CD4-positive, alpha-beta T cell treated with Interleukin-21 for 1 hour (primary cell): ENCODE measurements at regions not wholly inside any gene's neighbourhood (a gene's known extent, or its start where the extent isn't known, plus 50 kb on each side); places are given as distances from the start of the nearest gene placed in this dataset.

Source experiments
- DNase-seq: peaks from one replicate; pipeline ENCODE4 v3.0.0-alpha.2; 2020

DNA sequence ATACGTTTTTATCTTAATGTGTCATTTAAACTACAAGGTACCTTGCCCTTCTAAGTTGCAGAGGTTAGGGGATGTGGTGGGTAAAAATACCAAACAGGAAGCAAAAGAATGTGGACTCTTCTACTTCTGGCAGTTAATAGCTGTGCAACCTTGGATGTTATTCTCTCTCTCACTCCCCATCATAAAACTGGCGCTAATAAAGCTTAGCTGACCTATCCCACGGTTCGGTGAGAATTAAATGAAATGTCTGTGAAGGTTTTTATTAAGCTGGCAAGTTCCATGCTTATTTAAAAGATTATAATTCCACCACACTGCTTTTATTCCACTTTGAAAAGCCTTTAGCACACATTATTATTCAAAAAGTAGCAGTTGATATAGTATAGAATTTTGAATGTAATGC lies 127.8 kb upstream of the SLC22A23 start:
- DNase-seq, result no peak

DNA sequence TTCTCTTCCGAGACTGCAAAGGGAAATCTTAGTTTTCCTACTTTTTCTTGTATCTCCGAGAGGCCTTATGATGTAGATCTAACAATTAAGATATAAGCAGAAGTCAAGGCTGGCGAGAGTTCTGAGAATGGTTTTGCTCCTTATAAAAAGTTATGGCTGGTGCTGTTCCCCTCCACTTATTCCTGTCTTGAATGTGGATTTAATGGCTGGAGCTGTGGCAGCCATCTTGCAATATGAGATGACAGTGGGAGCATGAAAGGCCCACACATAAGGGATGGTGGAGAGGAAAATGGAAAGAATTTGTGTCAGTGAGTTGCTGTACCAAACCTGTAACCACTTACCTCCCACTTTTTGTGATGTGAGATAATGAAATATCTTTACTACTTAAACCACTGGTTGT lies 124.6 kb upstream of the SLC22A23 start:
- no peak for DNase-seq

DNA sequence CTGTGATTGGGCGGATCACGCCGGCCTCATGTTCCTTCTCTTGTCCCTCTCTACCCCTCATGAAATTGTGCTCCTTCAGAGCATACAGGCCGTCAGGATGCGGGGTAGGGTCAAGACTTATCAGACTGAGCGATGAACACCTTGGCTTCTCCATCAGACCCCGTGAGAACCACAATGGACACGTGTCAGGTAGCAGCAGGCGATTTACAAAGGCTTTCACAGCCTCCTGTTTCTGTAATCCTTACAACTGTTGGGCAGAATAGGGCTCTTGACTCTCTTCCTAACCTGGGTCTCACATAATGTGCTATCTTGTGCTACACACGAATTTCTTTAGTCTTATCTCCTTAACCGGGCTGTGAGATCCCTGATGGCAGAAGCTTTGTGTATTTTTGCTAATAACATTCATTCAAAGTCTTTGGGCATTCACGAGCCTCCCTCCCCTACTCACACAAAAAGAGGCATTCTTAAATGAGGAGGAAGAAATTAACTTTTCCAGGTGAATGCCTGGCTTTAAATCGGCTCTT lies 122.9 kb upstream of the SLC22A23 start:
- DNase-seq, result no peak

- DNase-seq, result no peak
Observed at GRCh38 chr6:3578981-3579380, 122.1 kb upstream of the SLC22A23 start.

DNA sequence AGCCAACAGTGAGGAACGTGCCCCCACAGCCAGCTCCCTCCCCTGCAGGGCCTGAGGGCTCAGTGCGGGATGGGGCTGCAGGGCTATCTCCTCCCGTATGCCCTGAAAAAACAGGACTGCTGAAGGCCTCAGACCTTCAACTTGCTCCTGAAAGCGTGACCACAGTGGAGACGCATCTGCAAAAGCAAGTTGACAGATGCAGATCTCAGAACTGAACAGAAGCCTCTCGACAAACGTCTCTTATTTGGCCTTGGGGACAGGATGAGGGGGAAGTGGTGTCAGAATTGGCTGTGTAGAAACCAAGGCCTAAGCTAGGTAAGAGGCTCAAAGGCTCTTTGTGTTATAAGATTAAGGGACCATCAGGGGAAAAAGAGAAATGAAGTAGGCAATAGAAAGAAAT lies 120.7 kb upstream of the SLC22A23 start:
- no peak for DNase-seq

DNA sequence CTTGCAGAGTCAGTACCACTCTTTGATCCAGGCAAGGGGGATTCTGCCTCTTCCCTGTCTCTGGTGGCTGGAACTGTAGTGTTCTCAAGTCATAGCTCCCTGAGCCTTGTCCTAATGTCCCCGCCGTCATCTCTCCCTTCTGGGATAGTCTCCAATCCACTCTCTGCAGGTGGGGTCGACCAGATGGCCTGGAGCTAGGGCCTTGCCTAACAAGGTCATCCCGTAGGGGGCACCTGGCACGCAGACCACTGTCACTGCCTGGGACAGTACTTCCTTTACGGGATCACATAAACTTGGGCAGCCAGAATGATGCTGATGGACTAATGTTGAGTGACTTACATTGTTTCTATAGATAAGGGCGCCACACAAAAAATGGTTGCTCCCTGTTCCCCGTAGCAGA lies 118.9 kb upstream of the SLC22A23 start:
- DNase-seq, result no peak

DNA sequence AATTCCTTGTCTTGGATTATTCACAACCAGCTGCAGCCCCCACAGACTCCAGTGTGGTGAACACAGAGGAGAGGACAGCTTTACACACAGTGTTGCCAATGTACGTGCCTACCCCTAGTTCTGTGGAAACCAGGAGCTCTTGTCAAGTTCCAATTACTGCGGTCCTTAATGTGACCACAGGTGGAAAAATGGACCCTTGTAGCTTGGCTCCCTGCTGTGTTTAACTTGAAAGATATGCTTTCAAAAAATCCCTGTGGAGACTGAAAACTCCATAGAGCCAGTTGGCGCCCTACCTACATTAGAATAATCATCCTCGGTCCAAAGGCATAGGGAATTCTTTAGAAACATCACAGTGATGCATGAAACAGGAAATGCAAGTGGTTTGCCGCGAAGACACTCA lies 118.3 kb upstream of the SLC22A23 start:
- no peak for DNase-seq

GRCh38 chr6:3573670-3574069 lies 116.8 kb upstream of the SLC22A23 start:
- DNase-seq, result no peak

DNA sequence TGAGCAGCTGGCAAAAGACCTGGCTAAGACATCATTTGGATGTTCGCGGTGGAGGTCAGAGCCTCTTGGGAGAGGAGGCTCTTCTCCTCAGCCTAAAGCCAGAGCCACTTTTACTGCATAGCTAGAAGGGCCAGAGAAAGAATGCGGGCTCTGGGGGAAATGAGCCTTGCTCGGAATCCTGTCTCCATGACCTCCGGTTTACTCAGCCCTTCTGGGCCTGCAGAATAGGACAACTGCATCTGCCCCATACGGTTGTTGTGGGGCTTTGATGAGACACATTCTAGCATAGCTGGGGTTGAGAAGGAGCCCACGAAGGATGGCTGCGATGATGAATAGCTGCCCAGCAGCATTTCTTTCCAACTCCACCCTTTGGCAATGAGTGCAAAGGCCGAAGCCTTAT lies 115.0 kb upstream of the SLC22A23 start:
- DNase-seq, result no peak

- no peak for DNase-seq
Observed at GRCh38 chr6:3571250-3571681, 114.4 kb upstream of the SLC22A23 start.

DNA sequence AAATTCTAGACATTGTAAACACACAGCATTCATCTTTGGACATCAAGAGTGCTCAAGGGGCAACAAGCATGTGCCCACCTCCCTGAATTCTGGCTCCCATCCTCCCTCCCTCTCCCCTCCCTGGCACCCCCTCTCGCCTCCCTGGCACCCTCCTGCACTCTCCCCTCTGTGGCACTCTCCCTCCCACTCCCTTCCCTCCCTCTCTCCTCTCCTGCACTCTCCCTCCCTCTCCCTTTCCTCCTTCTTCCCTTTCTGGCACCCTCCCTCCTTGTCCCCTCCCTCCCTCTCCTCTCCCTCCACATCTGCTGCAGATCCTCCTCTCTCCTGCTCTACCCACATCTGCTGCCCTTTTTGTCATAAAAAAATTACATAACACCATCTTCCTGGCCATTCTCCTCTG lies 113.0 kb upstream of the SLC22A23 start:
- DNase-seq, result no peak

GRCh38 chr6:3568396-3569082 lies 111.7 kb upstream of the SLC22A23 start:
- DNase-seq, result no peak

DNA sequence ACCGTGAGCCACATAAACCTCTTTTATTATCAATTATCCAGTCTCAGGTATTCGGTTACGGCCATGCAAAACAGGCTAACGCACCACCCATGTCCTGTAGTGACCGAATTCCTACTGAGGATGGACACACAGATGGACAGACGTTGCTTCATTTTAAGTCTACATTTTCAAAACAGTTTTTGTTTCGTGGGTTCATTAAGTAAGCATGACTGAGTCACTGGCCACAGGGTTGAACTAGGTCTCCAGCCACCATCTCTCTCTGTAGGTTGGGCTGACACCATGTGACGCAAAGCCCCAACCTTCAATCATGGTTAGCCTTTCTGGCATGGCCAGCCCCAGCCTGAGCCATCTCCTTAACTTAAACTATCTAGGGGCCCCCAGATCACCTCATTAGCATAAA lies 110.0 kb upstream of the SLC22A23 start:
- DNase-seq, result no peak

DNA sequence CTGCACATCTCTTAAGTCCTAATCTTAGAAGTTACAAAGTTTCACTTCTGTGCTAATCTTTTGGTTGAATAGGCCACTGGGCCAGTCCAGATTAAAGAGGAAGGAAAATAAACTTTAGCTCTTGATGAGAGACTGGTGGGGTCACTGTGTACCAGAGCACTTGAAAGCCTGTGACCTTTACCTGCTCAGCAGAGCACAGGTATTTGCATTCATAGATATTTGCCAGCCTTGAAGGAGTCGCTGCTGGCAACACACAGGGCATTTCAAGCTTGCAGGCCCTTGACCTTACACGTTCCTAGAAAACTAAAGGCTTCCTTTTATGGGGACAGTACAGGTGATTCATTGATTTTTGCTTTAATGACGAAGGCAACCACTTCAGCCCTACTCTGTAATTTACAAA lies 108.4 kb upstream of the SLC22A23 start:
- DNase-seq, result no peak

DNA sequence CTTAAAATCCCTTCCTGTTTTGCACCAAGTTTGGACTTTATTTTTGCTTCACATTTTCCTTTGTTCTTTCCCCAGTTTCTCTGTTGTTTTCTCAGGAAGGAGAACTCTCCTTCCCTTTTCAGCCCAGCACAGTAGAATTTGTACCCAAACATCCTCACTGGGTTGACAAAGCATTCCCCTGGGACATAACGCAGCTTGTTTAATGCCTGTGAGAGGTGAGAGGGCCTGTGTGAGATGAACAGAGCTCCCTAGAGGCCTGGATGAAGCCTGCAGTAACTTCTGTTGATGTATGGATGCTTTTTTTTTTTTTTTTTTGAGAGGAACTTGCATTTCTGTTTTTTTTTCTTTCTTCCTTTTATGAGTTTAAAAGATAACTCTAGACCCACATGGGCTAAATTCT lies 104.9 kb upstream of the SLC22A23 start:
- DNase-seq, result no peak

DNA sequence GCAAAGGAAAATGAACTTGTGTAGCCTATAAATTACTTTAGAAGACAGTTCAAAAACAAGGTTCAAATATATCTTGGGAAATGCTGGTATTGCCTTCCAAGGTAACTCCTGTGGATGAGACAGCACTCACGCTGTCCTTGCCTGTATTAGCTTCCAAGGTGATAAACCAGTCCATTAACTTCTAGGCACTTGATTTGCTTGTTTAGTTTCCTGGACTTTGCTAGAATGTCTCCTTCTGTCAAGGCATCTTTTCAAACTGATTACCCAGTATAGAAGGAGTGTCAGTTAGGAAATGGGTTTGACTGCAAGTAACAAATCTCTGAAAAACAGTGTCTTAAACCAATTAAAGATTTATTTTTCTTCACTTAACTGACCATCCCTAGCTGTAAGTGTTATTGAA lies 103.4 kb upstream of the SLC22A23 start:
- DNase-seq, result no peak

- DNase-seq, result no peak
Observed at GRCh38 chr6:3559561-3559960, 102.7 kb upstream of the SLC22A23 start.

DNA sequence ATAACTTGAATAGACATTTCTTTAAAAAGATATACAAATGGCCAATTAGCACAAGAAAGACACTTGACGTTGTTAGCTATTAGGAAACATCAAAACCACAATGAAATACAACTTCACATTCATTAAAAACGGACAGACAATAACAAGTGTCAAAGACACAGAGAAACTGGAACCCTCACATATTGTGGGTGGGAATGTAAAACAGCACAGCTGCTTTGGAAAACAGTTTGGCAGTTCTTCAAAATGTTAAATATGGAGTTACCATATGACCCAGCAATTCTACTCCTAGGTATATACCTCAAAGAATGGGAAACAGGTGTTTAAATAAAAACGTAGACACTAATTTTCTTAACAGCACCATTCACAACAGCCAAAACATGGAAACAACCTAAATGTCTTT lies 100.5 kb upstream of the SLC22A23 start:
- no peak for DNase-seq

DNA sequence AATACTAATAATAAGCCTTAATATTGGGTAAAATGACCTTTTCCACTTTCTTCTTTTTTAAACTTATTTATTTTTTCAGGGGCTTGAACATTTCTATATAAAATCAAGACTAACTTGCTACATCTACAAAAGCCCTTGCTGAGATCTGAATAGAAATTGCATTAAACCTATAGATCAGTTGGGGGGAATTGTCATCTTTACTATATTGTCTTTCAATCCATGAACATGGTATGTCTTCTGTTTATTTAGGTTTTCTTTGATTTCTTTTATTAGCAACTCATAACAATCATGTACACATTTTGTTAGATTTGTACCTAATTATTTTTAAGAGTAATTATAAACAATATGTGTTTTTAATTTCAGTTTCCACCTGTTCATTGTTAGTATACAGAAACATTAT lies 96.4 kb upstream of the SLC22A23 start:
- DNase-seq, result no peak

DNA sequence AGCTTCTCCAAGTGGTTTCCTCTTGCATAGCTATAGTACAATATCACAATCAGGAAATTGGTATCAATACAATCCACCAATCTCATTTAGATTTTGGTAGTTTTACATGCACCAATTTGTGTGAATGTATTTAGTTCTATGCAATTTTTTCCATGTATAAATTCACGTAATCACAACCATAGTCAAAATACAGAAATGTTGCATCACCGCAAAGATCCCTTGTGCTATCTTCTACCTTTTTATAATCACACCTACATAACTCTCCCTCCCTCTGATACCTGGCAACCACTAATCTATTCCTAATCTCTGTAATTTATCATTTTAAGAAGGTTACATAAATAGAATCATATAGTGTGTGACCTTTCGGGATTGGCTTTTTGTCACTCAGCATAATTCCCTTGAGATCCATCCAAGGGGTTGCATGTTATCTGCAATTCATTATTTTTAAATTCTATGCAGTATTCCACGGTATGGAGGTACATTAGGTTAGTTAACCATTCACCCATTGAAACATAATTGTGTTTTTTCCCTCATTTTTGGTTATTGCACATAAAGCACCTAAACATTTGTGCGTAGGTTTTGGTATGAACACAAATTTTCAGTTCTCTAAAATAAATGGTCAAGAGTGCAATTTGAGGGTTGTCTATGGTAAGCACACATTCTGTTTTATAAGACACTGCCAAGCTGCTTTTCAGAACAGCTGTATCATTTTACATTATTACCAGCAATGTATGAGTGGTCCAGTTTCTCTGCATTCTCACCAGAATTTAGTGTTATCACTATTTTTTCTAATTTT lies 95.1 kb upstream of the SLC22A23 start:
- no peak for DNase-seq

DNA sequence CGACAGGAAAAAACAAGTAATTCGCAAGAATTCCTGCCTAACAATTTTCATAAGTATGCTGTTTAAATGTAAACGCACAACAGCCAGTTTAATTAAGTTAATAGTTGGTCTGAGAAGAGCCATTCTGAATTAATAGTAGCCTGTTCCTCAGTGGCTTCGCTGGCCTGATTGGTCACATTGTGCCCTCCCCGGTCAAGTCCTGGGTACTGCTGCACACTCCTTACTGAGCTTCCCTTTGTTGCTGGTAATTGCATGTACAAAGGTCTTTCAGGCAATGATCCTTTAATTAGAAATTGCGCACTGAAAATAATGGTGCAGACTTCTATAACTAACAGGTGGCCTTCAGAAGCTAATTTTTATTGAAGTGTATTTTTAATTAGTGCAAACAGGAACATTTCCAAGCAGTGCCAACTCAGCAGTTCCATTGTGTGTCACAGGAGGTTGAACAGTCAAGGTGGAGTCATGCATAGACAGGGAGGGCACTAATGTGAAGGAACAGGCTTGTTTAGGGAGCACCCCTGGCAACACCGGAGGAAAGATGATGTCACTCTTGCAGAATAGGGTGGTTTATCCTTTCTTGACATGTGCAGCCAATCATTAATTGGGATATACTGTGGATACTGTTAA lies 92.6 kb upstream of the SLC22A23 start:
- no peak for DNase-seq

DNA sequence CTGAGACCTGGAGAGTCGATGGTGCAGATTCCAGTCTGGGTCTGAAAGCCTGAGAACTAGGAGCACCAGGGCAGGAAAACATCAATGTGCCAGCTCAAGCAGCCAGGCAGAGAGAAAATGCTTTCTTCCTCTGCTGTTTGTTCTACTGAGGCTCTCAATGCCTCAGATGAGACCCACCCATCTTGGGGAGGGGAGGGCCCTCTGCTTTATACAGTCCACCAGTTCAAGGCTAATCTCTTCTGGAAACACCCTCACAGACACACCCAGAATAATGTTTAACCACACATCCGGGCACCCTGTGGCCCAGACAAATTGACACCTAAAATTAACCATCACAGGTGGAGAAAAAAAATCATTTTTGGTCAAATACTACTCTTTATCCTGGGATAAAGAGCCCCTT lies 89.3 kb upstream of the SLC22A23 start:
- no peak for DNase-seq

DNA sequence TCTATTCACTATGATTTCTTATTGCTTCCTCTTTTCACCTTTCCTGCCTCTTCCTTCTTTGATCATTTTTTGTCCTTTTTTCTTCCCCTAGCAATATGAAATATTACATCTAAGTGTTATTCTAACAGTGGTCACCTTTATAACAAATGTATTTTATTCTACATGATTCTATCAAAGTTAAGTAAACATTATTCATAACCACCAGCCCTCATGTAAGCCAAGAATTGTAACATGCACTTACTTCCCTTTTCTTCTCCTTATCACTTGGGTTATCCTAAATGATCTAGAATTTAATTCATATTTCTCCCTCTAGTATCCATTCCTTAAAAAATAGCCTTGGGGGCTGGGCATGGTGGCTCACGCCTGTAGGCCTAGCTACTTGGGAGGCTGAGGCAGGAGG lies 88.3 kb upstream of the SLC22A23 start:
- no peak for DNase-seq

- DNase-seq, result no peak
Observed at GRCh38 chr6:3542032-3542640, 85.3 kb upstream of the SLC22A23 start.
